NK-92 (cell line): ENCODE measurements at regions not wholly inside any gene's neighbourhood (a gene's known extent, or its start where the extent isn't known, plus 50 kb on each side); places are given as distances from the start of the nearest gene placed in this dataset.
"Not testable (repeated sequence)": the region's sequence is repeated elsewhere in the genome, so short reads cannot be mapped to it uniquely, and the experiment has no call there.

Experiments used
- DNase-seq: peaks from one replicate; lab custom pipeline; 2025; ENCODE audit not compliant: unreplicated experiment; lab: John Stamatoyannopoulos, UW

DNA sequence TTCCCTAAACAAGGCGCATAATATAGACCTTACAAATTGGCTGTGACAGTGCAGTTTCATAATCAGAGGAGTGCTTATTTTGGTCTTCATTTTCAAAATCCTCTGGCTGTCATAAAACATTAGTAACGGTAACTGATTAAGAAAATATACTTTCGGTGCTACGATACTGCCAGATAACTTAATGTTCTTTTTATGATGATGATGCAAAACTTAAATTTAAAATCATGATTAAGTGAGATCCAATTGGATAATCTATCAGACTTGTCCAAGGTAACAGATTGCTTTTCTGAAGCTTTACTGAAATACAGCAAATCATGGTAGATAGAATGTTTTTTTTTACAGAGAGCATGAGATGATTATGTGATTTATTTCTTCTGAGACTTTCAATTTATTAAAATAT is 364.2 kb upstream of the CNTN3 start:
- DNase-seq: no peak

DNA sequence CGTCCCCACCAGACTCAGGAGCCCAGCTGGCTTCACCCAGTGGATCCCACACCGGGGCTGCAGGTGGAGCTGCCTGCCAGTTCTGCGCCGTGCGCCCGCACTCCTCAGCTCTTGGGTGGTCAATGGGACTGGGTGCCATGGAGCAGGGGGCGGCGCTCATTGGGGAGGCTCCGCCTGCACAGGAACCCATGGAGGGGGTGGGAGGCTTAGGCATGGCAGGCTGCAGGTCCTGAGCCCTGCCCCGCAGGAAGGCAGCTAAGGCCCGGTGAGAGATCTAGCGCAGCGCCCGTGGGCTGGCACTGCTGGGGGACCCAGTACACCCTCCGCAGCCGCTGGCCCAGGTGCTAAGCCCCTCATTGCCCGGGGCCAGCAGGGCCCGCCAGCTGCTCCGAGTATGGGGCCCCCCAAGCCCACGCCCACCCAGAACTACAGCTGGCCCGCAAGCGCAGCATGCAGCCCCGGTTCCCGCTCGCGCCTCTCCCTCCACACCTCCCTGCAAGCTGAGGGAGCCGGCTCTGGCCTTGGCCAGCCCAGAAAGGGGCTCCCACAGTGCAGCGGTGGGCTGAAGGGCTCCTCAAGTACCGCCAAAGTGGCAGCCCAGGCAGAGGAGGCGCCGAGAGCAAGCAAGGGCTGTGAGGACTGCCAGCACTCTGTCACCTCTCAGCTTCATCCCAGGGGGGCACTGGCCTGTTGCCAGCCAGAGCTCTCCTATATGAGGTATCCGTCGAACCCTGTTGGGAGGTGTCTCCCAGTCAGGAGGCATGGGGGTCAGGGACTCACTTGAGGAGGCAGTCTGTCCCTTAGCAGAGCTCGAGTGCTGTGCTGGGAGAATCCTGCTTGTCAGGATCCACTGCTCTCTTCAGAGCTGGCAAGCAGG is 370.8 kb upstream of the CNTN3 start:
- DNase-seq: not testable (repeated sequence)

DNA sequence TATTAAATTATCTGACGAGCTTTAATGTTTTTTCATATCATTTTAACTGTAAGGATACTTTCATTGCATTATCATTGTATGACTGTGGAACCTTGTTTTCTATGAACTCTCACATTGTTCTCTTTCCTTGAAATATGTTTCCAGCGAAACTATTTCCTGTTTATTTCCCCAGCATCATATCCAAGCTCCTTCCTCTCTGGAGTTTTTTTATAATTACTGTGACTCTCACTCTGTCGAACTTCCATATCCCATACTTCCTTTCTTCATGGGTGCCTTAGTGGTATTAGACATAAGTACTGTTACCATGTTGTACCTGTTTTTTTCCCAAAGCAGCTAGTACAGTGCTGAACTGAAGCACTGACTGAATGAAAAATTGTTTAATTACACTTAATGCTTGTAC is 373.6 kb upstream of the CNTN3 start:
- DNase-seq: no peak

DNA sequence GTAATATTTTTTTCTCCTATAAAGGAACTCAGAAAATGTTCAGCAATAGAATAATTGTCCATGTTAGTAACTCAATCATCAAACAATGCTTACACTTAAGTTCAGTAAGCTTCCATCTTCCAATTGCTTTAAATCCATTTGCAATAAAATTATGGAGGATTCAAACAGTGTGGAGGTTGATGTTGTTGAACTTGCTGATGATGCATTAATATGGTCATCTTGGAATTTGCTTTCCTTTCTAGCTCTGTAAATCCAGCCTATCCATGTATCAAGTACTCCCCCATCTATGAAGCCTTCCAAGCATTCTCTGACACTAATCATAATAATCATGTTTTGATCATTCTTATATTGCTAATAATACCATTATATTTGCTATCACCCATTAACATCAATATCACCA is 378.4 kb upstream of the CNTN3 start:
- no peak for DNase-seq

- no peak for DNase-seq
Observed at GRCh38 chr3:75001330-75001729, 386.9 kb upstream of the CNTN3 start.

DNA sequence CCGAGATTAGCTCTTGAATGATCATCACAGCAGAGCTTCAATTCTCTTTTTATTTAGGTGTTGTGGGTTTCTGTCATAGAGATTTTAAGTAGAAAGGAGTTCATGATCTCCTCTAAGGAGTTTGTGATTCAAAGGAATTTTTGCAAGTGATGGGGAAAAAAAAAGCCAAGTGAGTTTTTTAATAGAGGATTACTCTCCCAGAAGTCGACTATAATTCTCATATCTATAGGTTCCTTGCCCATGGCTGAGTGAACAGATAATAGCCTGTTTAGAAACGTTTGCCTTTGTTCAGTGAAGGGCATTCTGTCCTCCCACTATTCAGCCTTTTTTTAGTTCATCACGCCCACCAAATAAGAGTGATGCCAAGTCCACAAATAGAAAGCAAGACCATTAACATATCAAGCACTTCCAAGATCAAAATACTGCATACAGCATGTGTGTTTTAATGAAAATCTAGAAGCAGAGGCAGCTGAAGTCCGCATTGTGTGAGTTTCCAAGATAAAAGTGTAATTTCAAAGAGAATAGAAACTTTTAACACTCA is 398.4 kb upstream of the CNTN3 start:
- no peak for DNase-seq

DNA sequence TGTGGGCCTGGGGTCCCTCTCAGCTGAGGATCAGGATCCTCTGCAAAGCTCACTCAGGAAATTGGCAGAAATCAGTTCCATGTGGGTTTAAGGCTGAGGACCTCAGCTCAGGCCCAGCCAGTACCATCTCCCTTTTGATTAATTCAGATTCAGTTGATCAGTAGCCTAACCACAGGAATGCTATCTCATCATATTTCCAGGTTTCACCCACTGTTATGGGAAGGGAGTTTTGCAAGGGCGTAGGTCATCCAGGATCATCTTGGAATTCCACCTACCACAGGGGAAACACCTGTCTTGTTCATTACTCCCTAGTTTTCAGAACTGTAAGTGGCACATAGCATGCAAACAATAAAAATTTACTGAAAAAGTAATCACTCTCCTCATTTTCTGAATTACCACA is 399.5 kb upstream of the CNTN3 start:
- DNase-seq: no peak

DNA sequence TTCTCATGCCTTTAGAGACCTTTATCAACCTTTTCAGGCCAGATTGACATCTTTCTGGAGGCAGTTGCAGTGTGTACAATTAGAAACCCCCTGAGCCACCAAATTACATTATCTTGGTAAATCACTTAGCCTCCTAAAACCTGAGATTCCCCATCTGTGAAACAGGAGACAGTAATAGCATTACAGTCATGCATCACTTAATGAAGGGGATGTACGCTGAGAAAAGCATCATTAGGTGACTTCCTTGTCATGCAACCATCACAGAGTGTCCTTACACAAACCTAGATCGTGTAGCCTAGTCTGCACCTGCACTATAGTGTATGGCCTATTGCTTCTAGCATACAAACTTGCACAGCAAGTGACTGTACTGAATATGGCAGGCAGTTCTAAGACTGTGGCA is 400.8 kb upstream of the CNTN3 start:
- DNase-seq: no peak

DNA sequence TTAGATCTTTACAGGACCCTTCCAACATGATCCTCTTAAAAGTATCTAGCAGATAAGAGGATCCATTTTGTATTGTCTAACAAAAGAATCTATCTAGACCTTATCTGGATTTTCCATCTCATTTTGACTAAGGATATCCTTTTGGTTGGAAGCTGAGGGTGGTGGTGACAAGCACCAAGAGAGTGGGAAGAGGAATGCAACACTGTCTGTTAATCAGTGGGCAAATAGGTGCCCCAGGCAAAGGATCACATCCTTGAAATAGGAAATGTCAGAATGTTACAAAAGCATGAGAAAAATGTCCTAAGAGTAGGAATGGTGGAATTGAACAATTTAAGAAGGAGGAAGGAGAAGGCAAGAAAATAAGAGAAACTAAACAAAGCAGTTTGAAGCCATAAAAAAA is 420.7 kb upstream of the CNTN3 start:
- DNase-seq: no peak

GRCh38 chr3:75042941-75043340 is 428.5 kb upstream of the CNTN3 start:
- no peak for DNase-seq

- DNase-seq: no peak
Observed at GRCh38 chr3:75048650-75049049, 434.2 kb upstream of the CNTN3 start.

DNA sequence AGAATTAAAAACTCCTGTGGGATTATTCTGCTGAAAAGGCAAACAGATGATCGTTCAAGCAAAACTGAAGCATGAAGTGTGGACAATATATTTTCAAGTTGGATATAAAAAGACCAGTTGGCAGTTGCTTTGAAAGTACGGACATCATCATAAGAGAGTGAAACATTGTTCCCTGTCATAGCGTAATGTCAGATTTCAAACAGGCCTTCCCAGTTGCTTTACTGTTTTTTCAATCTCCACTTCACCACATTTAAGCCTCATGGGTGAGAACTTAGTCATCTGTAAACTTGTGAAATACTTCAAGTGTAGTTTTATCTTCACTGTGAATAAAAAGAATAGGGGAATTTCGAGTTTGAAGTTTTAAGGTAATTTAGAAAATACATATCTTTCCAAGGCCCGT is 435.1 kb upstream of the CNTN3 start:
- no peak for DNase-seq

- no peak for DNase-seq
Observed at GRCh38 chr3:75059120-75059519, 444.7 kb upstream of the CNTN3 start.

- DNase-seq: no peak
Observed at GRCh38 chr3:75061806-75062205, 447.3 kb upstream of the CNTN3 start.

GRCh38 chr3:75075158-75075557 is 460.7 kb upstream of the CNTN3 start:
- DNase-seq: no peak

- no peak for DNase-seq
Observed at GRCh38 chr3:75076481-75076880, 462.0 kb upstream of the CNTN3 start.

DNA sequence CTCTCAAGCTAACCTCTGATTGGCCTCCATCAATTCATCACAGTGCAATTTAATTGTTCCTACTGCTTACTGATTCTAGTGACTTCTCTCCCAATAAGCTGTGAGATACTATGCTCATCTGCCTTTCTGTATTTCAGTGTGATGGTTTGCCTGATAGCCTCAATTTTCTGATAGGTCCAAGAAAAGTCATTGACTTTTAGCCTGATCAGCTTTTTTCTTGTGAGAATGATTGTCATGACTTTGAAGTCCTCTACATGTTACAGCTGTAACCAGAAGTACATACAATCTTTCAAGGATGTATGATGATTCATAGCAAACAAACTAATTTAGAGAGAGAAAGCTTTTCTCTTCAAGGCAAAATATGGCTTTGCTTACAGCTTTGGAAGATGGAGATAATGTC is 463.8 kb upstream of the CNTN3 start:
- DNase-seq: no peak

DNA sequence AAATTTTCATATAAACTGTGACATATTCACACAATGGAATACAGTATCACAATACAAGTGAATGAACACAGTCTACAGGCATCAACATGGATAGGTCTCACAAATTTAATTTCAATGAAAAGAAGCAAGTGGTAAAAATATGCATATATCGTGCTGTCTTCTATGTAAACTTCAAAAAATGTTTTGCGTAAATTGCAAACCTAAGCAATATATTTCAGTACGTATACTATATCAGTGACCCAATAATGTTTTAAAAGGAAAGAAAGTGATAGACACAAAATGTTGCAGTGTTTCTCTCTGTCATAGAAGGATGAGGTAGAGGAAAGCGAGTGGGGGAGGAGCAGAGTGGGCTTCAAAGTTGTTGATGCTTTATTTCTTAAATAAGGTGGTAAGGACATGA is 468.4 kb upstream of the CNTN3 start:
- DNase-seq: no peak

- DNase-seq: no peak
Observed at GRCh38 chr3:75089841-75090240, 475.4 kb upstream of the CNTN3 start.

GRCh38 chr3:75101329-75102147 is 487.1 kb upstream of the CNTN3 start:
- DNase-seq: no peak

DNA sequence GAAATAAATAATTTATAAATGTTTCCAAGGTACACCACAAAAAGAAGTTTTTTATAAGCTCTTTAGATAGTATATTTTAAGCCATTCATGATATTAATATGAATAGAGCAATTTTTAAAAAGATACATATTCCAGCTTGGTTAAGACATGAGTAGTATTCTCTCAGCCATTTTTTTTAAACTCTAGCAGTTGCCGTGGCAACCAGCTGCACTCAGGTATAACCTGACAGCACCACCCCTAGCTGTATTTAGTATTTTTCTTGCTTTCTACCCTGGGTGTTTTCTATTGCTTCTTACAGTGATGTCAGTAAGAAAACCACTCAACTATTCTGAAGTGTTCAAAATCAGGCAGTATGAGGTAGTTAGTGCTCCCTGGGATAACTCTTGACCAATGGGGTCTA is 496.3 kb upstream of the CNTN3 start:
- no peak for DNase-seq

DNA sequence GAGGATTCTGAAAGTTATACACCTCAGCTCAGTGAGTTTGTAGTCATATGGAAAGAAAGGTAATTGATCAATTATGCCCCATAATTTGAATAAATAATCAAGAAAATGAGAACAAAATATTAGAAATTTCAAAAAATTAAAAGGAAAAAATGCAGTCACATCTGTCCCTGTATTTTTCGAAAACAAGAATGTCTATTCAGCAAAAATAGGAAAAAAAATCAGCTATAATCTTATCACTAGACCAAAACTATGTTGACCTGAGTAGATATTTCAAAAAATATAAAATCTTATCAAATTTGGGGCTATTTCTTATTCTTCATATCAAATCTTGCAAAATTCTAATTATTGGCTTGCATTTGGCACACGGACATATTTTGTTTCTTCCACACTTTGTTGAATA is 501.2 kb upstream of the CNTN3 start:
- no peak for DNase-seq
